Fibroblast of villous mesenchyme (primary cell): ENCODE measurements at regions not wholly inside any gene's neighbourhood (a gene's known extent, or its start where the extent isn't known, plus 50 kb on each side); places are given as distances from the start of the nearest gene placed in this dataset.
"Not testable (repeated sequence)": the region's sequence is repeated elsewhere in the genome, so short reads cannot be mapped to it uniquely, and the experiment has no call there.

Experiments used
- DNase-seq: peaks from one replicate; pipeline ENCODE4 v3.0.0-alpha.2; 2010; ENCODE audit warnings: low read depth
- H3K4me3 ChIP-seq: 2 replicates; pipeline ENCODE4 v1.5.1; 2011; ENCODE audit warnings: low read depth, mild to moderate bottlenecking, low read length
- CTCF ChIP-seq: IDR thresholded peaks from 2 replicates; pipeline ENCODE4 v1.5.1; 2012; ENCODE audit warnings: low read depth, mild to moderate bottlenecking, low read length; ENCODE audit not compliant: insufficient read depth

DNA sequence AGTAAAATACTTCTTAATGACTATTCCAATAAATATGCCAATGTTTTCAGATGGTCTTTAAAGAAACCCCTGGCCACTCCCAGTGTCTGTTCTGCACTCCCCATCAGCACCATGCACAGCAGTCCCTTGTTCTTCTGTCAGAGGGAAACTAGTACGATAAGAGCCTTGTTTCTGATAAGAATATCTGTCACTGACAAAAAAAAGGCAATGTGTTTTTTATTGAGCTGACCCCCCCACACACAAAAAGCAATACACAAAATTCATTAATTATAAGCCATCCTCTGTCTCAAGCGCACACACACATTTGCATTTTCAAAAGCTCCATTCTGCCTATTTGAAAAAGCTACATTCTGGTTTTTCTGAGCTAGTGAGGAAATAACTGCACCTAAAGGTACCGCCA lies 119.1 kb downstream of the ENC1 start:
- no peak for TF ChIP-seq CTCF

DNA sequence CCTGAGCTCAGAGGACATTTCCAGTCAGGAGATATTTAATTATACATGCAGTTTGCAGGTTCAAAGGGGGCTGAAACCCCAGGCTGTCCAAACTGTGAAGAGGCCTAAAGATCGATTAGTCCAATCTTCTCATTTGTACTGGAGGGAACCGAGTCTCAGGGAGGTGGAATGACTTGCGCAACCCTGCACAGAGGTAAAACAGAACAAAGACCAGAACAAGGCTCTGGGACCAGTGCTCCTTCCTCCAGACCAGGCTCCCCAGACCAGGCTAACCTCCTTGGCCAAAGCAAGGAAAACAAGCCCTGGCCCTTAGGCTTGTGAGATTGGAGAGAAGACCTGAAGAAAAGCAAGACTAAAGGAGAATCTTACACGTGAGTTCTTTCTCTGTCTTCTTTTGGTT lies 120.8 kb downstream of the ENC1 start:
- DNase-seq = no peak
- TF ChIP-seq CTCF = no peak
- no peak overlapping the region for H3K4me3 ChIP-seq

More for the DNA sequence above, 119.1 kb downstream of the ENC1 start:
- no peak for DNase-seq
- H3K4me3 ChIP-seq = no peak overlapping the region

DNA sequence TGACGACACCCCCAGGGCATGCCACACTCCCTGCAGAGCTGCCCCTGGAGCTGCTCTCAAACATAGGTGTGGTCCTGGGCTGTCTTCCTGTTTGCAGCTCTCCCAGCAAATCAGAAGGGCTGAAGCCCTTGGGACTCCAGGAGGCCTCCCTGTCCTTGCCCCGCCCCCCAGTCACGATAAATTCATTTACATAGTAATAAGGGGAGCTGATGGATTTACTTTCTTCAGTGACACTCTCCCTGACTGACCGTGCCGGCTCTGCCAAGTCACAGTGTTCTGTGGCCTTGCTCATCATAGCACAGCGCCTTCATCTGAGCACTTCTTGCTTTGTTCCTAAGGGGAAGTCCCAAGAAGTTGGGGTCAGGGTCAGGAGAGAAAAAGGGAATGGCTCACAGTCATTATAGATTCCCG lies 121.4 kb downstream of the ENC1 start:
- TF ChIP-seq CTCF = no peak
- DNase-seq = peak; percentile 10
- H3K4me3 ChIP-seq = no peak overlapping the region

DNA sequence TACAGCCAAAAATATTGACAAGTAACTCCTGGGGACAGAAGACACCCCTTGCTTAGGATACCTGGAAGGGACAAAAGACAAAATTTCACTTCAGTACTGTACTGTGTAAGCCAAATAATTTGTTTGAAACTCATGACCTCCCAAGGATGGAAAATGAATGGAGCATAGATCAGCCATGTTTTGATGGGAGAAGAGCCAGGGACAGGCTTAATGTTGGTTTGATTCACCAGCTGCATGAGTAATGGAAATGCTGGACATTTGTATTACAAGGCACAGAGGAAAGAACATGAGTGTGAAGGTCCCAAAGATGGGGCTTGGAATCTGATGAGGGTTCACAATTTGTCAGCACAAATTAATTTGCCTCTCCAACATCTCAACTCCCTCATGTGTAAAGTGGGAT lies 122.8 kb downstream of the ENC1 start:
- H3K4me3 ChIP-seq = no peak overlapping the region
- peak; percentile 12 for DNase-seq
- no peak for TF ChIP-seq CTCF

DNA sequence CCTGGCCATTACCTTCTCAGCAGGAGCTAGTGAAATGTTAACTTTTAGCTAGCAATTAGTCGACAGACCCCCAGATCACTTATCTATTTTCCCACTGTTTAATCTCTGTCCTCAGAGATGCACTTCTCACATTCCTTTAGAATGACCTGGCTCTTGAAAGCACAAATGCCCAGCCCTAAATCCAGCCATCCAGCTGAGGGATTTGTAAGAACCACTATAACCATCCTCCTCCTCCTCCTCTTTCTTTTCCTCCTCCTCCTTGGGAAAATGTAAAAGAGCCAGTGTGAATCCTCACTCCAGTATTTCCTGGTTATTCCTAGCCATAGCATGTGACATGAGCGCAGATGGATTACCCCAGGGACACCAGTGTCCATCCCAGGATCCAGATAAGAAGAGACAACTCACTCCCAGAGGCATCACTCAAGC lies 124.3 kb downstream of the ENC1 start:
- DNase-seq = peak; percentile 46
- TF ChIP-seq CTCF = no peak
- H3K4me3 ChIP-seq = no peak overlapping the region

DNA sequence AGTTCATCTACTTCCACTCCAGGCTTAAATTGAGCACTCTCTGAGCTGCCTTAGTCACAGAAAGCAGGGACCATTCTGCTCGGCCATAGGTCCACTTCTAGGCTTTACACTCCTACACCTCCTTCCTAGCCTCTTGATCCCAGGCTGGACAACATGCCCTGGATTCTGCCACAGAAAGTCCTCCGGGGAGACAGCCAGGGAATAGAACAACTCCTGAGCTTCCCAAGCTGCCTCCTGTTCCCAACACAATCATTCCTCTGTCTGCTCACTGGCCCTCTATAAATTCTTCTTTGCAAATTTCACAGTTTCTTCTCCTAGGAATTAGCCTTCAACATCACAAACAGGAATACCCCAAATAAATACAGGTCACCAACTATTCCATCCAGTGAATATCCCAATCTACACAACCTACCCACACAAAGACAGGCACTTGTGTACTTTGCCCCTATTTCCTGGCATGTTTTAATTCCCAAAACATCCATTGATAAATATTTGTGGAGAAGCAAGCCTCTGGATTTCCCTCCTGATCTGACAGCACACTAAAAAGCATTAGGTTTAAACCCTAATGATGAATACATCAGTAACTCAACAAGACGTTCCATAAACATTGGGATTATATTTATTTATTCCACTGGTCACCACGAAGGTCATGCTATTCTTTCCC lies 125.5 kb downstream of the ENC1 start:
- H3K4me3 ChIP-seq = no peak overlapping the region
- peak; percentile 31 for DNase-seq
- TF ChIP-seq CTCF = no peak

DNA sequence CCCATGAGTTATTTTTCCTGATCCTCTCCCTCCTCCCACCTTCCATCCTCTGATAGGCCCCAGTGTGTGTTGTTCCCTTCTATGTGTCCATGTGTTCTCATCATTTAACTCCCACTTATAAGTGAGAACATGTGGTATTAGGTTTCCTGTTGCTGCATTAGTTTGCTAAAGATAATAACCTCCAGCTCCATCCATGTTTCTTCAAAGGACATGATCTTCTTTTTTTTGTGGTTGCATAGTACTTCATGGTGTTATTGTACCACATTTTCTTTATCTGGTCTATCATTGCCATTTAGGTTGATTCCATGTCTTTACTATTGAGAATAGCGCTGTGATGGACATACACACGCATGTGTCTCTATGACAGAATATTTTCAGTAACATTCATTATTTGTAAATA lies 128.8 kb downstream of the ENC1 start:
- not testable (repeated sequence) for DNase-seq, H3K4me3 ChIP-seq
